ENCODE measurements at regions not wholly inside any gene's neighbourhood (a gene's known extent, or its start where the extent isn't known, plus 50 kb on each side); places are given as distances from the start of the nearest gene placed in this dataset.

DNA sequence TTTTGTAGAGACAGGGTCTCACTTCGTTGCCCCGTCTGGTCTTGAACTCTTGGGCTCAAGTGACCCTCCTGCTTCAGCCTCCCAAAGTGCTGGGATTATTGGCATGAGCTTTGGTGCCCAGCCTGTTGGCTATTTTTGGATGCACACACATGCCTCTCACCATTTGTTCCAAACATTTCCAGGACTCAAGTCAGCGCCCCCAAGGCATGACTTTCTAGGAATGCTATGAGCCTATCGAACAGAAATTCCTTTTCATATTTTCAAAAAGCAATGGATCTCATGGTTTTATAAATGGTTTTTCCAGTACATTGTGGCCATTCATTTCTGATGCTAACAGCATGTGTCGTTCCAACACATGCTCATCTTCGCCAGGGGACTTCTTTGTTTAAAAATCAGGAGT is 119.3 kb upstream of the NAA20 start:
- TF ChIP-seq GATA3 (IDR thresholded peaks at IDR 0.05; ENCODE audit: low read depth, low read length) (no peak), GATA2 (IDR thresholded peaks at IDR 0.05; ENCODE audit: low read depth, low read length) (no peak)

All from SH-SY5Y (cell line).